ENCODE measurements at regions not wholly inside any gene's neighbourhood (a gene's known extent, or its start where the extent isn't known, plus 50 kb on each side); places are given as distances from the start of the nearest gene placed in this dataset.

DNA sequence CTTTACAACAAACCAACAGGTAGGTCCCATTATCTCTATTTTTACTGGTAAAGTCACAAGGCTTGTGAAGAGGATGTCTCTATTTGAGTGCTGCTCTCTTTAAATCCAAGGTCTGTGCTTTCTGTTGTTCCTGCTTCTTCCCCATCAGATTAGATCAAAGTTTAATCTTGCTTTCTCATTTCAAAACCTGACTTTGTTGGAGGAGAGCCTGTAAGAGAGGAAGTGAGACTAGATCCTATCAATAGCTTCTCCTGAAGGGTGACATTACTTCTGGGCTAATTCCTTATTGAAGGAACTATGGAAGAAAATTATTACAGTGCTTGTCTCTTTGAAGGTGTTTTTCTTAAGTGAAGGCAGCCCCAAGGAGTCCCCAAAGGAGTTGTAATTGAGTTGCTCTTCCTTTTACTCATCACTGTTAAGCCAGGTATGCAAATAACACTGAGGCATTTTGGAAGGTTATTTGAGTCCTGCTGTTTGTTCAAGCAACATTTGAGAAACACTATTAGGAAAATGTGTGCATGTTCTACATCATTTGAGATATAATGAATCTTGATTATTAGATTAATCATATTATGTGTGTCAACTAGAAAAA lies 146.2 kb upstream of the MBL2 start:
- Histone ChIP-seq H2AFZ (ENCODE audit: low read length, unreplicated experiment) (no peak overlapping the region), H3K27me3 (ENCODE audit: insufficient read depth, low read length) (no peaks in the 10 kb centered on the region), H3K36me3 (ENCODE audit: insufficient read depth, low read length) (no peaks in the 10 kb centered on the region), H3K27ac (ENCODE audit: low read depth, low read length) (no peak overlapping the region), H3K4me1 (ENCODE audit: control insufficient read depth, insufficient read depth, low read length, unreplicated experiment) (no peaks in the 10 kb centered on the region), H3K4me3 (ENCODE audit: low read depth, low read length) (no peak overlapping the region), H3K79me2 (ENCODE audit: control insufficient read depth, insufficient read depth, low read length, unreplicated experiment) (no peaks in the 10 kb centered on the region)

DNA sequence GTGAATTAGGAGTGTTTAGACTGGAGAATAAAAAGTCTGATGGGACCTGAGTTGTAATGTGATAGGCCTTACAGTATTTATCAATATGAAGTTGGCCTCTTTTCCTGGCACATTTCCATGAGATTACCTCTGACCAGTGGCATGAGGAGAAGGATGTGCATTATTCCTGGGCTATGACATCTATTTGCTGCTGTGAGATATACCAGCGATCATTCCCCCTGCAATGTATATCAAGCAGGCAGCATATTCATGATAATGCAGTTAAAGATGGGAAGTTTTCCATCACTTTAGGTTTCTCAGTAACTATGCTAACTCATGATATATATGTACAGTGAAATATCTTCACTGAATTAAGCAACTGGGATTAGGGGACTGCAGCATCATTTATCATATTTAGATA lies 142.8 kb upstream of the MBL2 start:
- Histone ChIP-seq H3K27ac (ENCODE audit: low read depth, low read length) (no peak overlapping the region), H3K4me3 (ENCODE audit: low read depth, low read length) (no peak overlapping the region), H3K79me2 (ENCODE audit: control insufficient read depth, insufficient read depth, low read length, unreplicated experiment) (no peaks in the 10 kb centered on the region), H2AFZ (ENCODE audit: low read length, unreplicated experiment) (no peak overlapping the region), H3K36me3 (ENCODE audit: insufficient read depth, low read length) (no peaks in the 10 kb centered on the region), H3K27me3 (ENCODE audit: insufficient read depth, low read length) (no peaks in the 10 kb centered on the region), H3K4me1 (ENCODE audit: control insufficient read depth, insufficient read depth, low read length, unreplicated experiment) (no peaks in the 10 kb centered on the region)

DNA sequence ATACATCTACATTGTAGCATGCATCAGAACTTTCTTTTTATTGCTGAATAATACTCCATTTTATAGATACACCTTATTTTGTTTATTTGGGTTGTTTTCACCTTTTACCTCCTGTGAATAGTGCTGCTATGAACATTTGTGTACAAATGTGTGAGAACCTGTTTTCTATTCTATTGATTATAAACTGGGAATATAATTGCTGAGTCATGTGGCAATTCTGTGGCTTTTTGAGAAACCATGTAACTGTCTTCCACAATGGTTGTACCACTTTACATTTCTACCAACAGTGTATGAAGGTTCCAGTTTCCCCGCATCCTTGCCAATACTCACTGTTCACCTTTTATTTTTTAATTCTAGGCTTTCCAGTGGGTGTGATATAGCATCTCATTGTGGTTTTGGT lies 138.6 kb upstream of the MBL2 start:
- H3K4me1 ChIP-seq (ENCODE audit: control insufficient read depth, insufficient read depth, low read length, unreplicated experiment), result no peaks in the 10 kb centered on the region
- no peak overlapping the region for H3K27ac ChIP-seq (ENCODE audit: low read depth, low read length)
- no peaks in the 10 kb centered on the region for H3K79me2 ChIP-seq (ENCODE audit: control insufficient read depth, insufficient read depth, low read length, unreplicated experiment)
- H3K36me3 ChIP-seq (ENCODE audit: insufficient read depth, low read length), result no peaks in the 10 kb centered on the region
- no peaks in the 10 kb centered on the region for H3K27me3 ChIP-seq (ENCODE audit: insufficient read depth, low read length)
- H3K4me3 ChIP-seq (ENCODE audit: low read depth, low read length), result no peak overlapping the region
- no peak overlapping the region for H2AFZ ChIP-seq (ENCODE audit: low read length, unreplicated experiment)

DNA sequence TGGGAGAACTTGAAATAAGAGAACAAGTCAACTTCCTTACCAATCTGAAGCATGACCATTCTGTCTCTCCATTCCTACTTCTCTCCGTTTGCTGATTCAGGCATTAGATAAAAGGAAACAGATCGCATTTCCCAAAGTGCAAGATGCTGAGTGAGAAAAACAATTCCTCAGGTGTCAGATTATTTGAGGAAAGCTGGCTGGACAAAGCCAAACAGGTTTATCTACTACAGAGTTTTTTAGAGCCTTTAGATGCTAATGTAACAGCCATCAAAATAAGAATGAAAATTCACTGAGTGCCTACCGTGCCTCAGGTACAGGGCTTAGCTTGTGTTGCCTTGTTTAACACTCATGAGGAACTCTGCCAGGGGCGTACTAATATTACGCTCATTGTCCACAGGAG lies 135.9 kb upstream of the MBL2 start:
- Histone ChIP-seq H3K4me3 (ENCODE audit: low read depth, low read length) (no peak overlapping the region), H3K27ac (ENCODE audit: low read depth, low read length) (no peak overlapping the region), H3K4me1 (ENCODE audit: control insufficient read depth, insufficient read depth, low read length, unreplicated experiment) (no peaks in the 10 kb centered on the region), H2AFZ (ENCODE audit: low read length, unreplicated experiment) (no peak overlapping the region), H3K79me2 (ENCODE audit: control insufficient read depth, insufficient read depth, low read length, unreplicated experiment) (no peaks in the 10 kb centered on the region), H3K36me3 (ENCODE audit: insufficient read depth, low read length) (no peaks in the 10 kb centered on the region), H3K27me3 (ENCODE audit: insufficient read depth, low read length) (no peaks in the 10 kb centered on the region)

DNA sequence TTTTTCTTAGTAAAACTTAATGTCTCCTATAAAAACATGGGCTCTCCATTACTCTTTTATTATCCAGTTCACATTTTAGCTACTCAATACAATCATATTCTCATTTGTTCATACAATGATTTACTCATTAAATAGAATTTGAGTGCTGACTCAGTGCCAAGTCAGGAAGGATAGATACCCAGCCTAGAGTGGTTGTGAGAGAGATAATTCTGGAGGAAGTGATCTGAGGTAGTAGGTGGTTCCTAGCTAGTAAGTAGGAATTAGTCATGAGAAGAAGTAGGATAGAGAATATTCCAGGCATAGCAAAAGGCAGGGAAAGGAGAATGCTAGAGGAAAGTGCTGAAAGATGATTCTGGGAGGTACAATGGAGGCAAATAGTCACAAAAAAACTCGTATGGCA lies 133.5 kb upstream of the MBL2 start:
- Histone ChIP-seq H3K79me2 (ENCODE audit: control insufficient read depth, insufficient read depth, low read length, unreplicated experiment) (no peaks in the 10 kb centered on the region), H3K27me3 (ENCODE audit: insufficient read depth, low read length) (no peaks in the 10 kb centered on the region), H3K4me1 (ENCODE audit: control insufficient read depth, insufficient read depth, low read length, unreplicated experiment) (no peaks in the 10 kb centered on the region), H3K36me3 (ENCODE audit: insufficient read depth, low read length) (no peaks in the 10 kb centered on the region), H2AFZ (ENCODE audit: low read length, unreplicated experiment) (no peak overlapping the region), H3K27ac (ENCODE audit: low read depth, low read length) (no peak overlapping the region), H3K4me3 (ENCODE audit: low read depth, low read length) (no peak overlapping the region)

DNA sequence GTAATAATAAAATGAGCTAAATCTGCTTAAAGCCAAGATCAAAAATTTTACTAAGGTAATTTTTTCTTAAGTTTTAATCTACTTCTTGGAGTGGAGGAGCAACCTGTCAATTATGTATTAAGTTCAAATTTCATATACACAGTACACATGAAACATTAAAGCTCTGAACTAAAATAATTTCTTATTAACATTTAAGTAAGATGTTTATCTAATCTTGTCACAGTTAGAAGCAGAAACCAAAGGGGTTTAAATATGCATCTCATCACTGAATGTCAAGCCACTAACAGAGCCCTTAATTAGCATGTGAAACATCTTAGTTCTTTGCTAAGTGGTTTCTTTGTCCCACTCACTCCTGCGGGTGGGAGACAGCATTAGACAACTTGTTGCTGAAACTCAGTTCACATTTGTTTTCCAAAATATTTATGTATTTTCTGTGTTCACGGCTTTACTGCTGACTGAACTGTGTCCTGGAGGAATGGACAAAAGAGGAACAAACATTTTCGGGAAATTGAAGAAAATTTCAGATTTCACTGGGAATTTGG lies 130.9 kb upstream of the MBL2 start:
- Histone ChIP-seq H2AFZ (ENCODE audit: low read length, unreplicated experiment) (no peak overlapping the region), H3K79me2 (ENCODE audit: control insufficient read depth, insufficient read depth, low read length, unreplicated experiment) (no peaks in the 10 kb centered on the region), H3K36me3 (ENCODE audit: insufficient read depth, low read length) (no peaks in the 10 kb centered on the region), H3K4me3 (ENCODE audit: low read depth, low read length) (no peak overlapping the region), H3K27ac (ENCODE audit: low read depth, low read length) (no peak overlapping the region), H3K27me3 (ENCODE audit: insufficient read depth, low read length) (no peaks in the 10 kb centered on the region), H3K4me1 (ENCODE audit: control insufficient read depth, insufficient read depth, low read length, unreplicated experiment) (no peaks in the 10 kb centered on the region)

DNA sequence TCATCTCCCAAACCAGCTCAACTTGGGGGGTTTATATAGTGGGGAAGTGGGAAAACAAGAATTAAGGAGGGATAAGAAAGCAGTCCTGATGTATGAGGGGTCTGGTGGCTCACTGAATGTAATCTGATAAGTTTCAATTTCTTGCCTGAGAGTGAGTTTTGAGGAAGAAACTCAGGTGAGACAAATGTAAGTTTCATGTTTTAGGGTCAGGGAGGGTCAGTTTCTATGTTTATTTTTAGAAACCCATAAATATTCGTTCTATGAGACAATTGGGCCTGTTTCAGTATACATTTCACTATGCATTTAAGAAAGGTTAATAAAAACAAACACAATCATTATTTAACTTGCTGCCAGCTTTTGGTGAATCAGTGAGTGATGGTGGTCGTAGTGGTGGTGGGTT lies 128.0 kb upstream of the MBL2 start:
- no peaks in the 10 kb centered on the region for H3K4me1 ChIP-seq (ENCODE audit: control insufficient read depth, insufficient read depth, low read length, unreplicated experiment)
- H3K27me3 ChIP-seq (ENCODE audit: insufficient read depth, low read length), result no peaks in the 10 kb centered on the region
- H3K36me3 ChIP-seq (ENCODE audit: insufficient read depth, low read length), result no peaks in the 10 kb centered on the region
- no peaks in the 10 kb centered on the region for H3K79me2 ChIP-seq (ENCODE audit: control insufficient read depth, insufficient read depth, low read length, unreplicated experiment)
- H3K4me3 ChIP-seq (ENCODE audit: low read depth, low read length), result no peak overlapping the region
- no peak overlapping the region for H3K27ac ChIP-seq (ENCODE audit: low read depth, low read length)
- no peak overlapping the region for H2AFZ ChIP-seq (ENCODE audit: low read length, unreplicated experiment)

DNA sequence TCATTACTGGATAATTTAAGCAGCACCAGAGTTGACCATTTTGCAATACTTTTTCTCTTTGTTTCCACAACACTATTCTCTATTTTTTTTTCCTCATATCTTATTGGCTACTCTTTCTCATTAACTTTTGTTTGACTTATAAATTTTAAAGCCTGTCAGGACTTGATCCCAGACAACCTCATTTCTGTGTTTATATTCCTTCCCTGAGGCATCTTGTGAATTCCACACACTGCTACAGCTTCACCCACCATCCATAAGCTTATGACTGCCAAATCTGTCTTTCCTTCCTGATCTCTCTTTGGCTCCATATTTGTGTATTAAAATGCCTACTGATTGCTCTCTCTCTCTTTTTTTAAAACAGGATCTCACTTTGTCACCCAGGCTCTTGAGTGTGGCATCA lies 124.6 kb upstream of the MBL2 start:
- no peak overlapping the region for H3K4me3 ChIP-seq (ENCODE audit: low read depth, low read length)
- no peaks in the 10 kb centered on the region for H3K79me2 ChIP-seq (ENCODE audit: control insufficient read depth, insufficient read depth, low read length, unreplicated experiment)
- no peak overlapping the region for H3K27ac ChIP-seq (ENCODE audit: low read depth, low read length)
- no peaks in the 10 kb centered on the region for H3K4me1 ChIP-seq (ENCODE audit: control insufficient read depth, insufficient read depth, low read length, unreplicated experiment)
- no peaks in the 10 kb centered on the region for H3K36me3 ChIP-seq (ENCODE audit: insufficient read depth, low read length)
- no peak overlapping the region for H2AFZ ChIP-seq (ENCODE audit: low read length, unreplicated experiment)
- H3K27me3 ChIP-seq (ENCODE audit: insufficient read depth, low read length), result no peaks in the 10 kb centered on the region

DNA sequence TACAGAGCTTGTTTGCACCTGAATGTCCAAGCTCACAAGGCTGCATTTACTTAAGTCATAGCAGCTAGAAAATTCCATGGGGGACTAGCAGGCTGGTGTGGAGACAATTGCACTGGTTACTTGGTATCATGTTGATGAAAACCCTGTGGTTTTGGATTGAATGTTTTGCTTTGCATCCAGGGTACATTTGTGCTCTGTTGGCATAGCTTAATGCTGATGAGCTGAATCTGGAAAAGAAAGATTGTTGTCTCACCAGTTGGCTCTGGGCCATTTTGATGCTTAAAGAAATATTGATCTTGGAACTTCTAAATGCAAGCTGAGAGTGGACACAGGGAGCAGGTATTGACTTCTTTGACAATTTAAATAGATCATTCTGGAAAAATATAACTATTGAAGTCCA lies 122.5 kb upstream of the MBL2 start:
- Histone ChIP-seq H3K4me1 (ENCODE audit: control insufficient read depth, insufficient read depth, low read length, unreplicated experiment) (no peaks in the 10 kb centered on the region), H3K4me3 (ENCODE audit: low read depth, low read length) (no peak overlapping the region), H2AFZ (ENCODE audit: low read length, unreplicated experiment) (no peak overlapping the region), H3K27ac (ENCODE audit: low read depth, low read length) (no peak overlapping the region), H3K27me3 (ENCODE audit: insufficient read depth, low read length) (no peaks in the 10 kb centered on the region), H3K36me3 (ENCODE audit: insufficient read depth, low read length) (no peaks in the 10 kb centered on the region), H3K79me2 (ENCODE audit: control insufficient read depth, insufficient read depth, low read length, unreplicated experiment) (no peaks in the 10 kb centered on the region)

DNA sequence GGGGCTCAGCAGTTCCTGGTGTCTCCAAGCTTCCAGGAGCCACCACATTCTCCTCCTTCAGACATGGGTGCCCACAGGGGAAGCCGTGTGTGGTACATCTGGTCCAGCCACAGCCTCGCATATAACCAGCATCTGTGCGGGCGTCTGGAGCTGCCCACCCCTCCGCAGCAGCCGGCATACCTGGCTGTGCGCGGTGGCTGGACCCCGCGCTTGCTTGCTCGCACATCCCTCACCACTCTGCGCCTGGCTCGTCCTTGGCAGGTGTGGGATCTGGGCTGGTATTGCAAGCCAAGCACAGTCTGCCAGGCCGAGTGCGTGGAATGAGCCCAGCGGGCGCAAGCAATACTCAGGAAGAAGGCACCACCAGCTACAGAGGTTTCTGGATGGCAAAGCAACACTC lies 117.7 kb upstream of the MBL2 start:
- H3K36me3 ChIP-seq (ENCODE audit: insufficient read depth, low read length), result no peaks in the 10 kb centered on the region
- H3K79me2 ChIP-seq (ENCODE audit: control insufficient read depth, insufficient read depth, low read length, unreplicated experiment), result no peaks in the 10 kb centered on the region
- no peaks in the 10 kb centered on the region for H3K4me1 ChIP-seq (ENCODE audit: control insufficient read depth, insufficient read depth, low read length, unreplicated experiment)
- no peak overlapping the region for H3K4me3 ChIP-seq (ENCODE audit: low read depth, low read length)
- no peak overlapping the region for H3K27ac ChIP-seq (ENCODE audit: low read depth, low read length)
- H3K27me3 ChIP-seq (ENCODE audit: insufficient read depth, low read length), result no peaks in the 10 kb centered on the region
- no peak overlapping the region for H2AFZ ChIP-seq (ENCODE audit: low read length, unreplicated experiment)

DNA sequence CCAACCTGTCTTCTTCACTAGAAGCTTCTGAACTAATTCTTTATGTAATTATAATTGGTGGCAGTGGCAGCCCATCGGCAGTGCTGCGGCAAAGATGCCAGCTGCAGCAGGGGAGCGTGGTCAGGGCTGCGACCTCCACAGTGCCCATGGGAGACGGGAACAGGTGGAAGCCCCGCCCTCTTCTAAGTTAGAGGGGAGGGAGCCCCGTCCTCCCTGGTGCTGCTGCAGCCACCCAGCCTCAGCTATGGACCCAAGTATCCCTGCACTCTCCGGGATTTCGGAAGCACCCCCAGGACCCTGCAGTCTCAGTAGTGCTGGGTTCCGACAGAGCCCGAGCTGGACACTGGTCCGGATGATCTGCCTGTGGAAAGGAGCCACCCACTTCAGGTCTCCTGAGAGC lies 117.0 kb upstream of the MBL2 start:
- Histone ChIP-seq H3K27me3 (ENCODE audit: insufficient read depth, low read length) (no peaks in the 10 kb centered on the region), H3K27ac (ENCODE audit: low read depth, low read length) (no peak overlapping the region)

More for the DNA sequence above, 117.0 kb upstream of the MBL2 start:
- Histone ChIP-seq H3K4me3 (ENCODE audit: low read depth, low read length) (no peak overlapping the region), H3K36me3 (ENCODE audit: insufficient read depth, low read length) (no peaks in the 10 kb centered on the region), H3K4me1 (ENCODE audit: control insufficient read depth, insufficient read depth, low read length, unreplicated experiment) (no peaks in the 10 kb centered on the region), H3K79me2 (ENCODE audit: control insufficient read depth, insufficient read depth, low read length, unreplicated experiment) (no peaks in the 10 kb centered on the region), H2AFZ (ENCODE audit: low read length, unreplicated experiment) (no peak overlapping the region)

Data from ACC112 (cell line).